Astrocyte of the spinal cord (primary cell): ENCODE measurements at regions not wholly inside any gene's neighbourhood (a gene's known extent, or its start where the extent isn't known, plus 50 kb on each side); places are given as distances from the start of the nearest gene placed in this dataset.
"Not testable (repeated sequence)": the region's sequence is repeated elsewhere in the genome, so short reads cannot be mapped to it uniquely, and the experiment has no call there.

Experiments used
- DNase-seq: peaks from one replicate; pipeline ENCODE4 v3.0.0; 2011; ENCODE audit warnings: low read depth, low spot score
- H3K4me3 ChIP-seq: 2 replicates; pipeline ENCODE4 v1.5.1; 2011; ENCODE audit warnings: low read depth, mild to moderate bottlenecking, low read length, moderate library complexity
- CTCF ChIP-seq: IDR thresholded peaks from 2 replicates; pipeline ENCODE4 v1.5.1; 2012; ENCODE audit warnings: low read depth, mild to moderate bottlenecking, low read length, inconsistent platforms
- in situ Hi-C: cut with HindIII; loops from 2 replicates; pipeline ENCODE4 v1.10.0; 2017; ENCODE audit warnings: low sequenced_read_pairs

- in situ Hi-C loops, result no loop called here
- no peak for TF ChIP-seq CTCF
- H3K4me3 ChIP-seq, result no peak overlapping the region
- DNase-seq, result no peak
Measured at GRCh38 chr3:174483254-174483653, 375.9 kb upstream of the NAALADL2 start.

GRCh38 chr3:174483856-174484255 is 375.3 kb upstream of the NAALADL2 start:
- DNase-seq, H3K4me3 ChIP-seq, in situ Hi-C loops: not testable (repeated sequence)

- no peak for TF ChIP-seq CTCF
- in situ Hi-C loops, result no loop called here
- no peak for DNase-seq
- no peak overlapping the region for H3K4me3 ChIP-seq
Measured at GRCh38 chr3:174488527-174488926, 370.6 kb upstream of the NAALADL2 start.

- in situ Hi-C loops, result no loop called here
- TF ChIP-seq CTCF, result no peak
- DNase-seq, result peak; percentile 16
- H3K4me3 ChIP-seq, result no peak overlapping the region
Measured at GRCh38 chr3:174495311-174495710, 363.8 kb upstream of the NAALADL2 start.

DNA sequence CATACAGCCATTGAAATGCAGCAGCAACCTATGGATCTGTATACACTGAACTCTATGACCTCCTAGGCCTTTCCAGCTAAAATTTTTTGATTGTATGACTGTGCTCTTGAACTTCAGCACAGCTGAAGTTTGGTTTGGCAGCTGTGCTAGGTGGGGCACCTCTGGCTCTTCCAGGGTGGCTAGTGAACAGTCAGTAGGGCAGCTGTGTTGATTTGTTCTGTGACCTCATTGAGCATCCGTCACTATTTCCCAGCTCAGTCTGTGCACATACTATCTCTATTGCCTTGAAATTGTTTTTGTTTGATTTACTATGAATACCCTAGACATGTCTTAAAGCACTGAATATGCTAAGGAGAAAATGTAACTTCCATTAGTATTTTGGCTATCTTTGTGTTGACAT is 363.2 kb upstream of the NAALADL2 start:
- TF ChIP-seq CTCF, result no peak
- peak; percentile 56 for DNase-seq
- no peak overlapping the region for H3K4me3 ChIP-seq
- in situ Hi-C loops, result no loop called here

DNA sequence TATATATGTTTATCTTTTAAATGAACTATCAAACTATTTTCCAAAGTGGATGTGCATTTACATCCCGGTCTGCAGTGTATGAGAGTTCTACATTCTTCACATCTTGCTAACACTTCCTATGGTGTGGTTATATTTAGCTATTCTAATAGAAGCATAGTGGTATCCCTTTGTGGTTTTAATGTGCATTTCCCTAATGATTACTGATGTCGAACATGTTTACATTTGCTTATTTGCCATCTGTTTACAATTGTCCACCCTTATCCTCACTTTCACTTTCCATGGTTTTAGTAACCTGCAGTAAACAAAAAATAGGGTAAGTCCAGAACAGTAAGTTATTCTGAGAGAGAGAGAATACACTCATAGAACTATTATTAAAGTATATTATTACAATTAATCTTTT is 360.5 kb upstream of the NAALADL2 start:
- TF ChIP-seq CTCF, result no peak
- peak; percentile 14 for DNase-seq
- in situ Hi-C loops, result no loop called here
- no peak overlapping the region for H3K4me3 ChIP-seq

- no peak for TF ChIP-seq CTCF
- DNase-seq, result no peak
- no peak overlapping the region for H3K4me3 ChIP-seq
- in situ Hi-C loops, result no loop called here
Measured at GRCh38 chr3:174505266-174505665, 353.9 kb upstream of the NAALADL2 start.
